ENCODE measurements at regions not wholly inside any gene's neighbourhood (a gene's known extent, or its start where the extent isn't known, plus 50 kb on each side); places are given as distances from the start of the nearest gene placed in this dataset.
"Not testable (repeated sequence)": the region's sequence is repeated elsewhere in the genome, so short reads cannot be mapped to it uniquely, and the experiment has no call there.

GRCh38 chr3:13192471-13193213 is 119.4 kb upstream of the IQSEC1 start:
- no peak for DNase-seq

GRCh38 chr3:13191016-13191415 is 117.8 kb upstream of the IQSEC1 start:
- DNase-seq, result no peak

DNA sequence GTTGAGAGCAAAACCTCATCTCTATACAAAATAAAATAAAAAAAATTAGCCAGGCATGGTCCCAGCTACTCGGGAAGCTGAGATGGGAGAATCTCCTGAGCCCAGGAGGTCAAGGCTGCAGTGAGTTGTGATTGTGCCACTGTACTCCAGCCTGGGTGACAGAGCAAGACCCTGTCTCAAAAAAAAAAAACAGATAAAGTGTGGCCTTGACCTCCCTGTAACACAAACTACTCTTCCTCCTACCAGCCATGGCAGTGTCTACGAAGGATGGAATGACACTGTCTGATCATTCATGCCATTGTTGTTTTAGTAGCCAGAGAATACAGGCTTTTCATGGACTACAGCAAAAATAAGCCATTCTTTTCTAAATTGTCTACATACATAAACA is 117.1 kb upstream of the IQSEC1 start:
- DNase-seq, result no peak

DNA sequence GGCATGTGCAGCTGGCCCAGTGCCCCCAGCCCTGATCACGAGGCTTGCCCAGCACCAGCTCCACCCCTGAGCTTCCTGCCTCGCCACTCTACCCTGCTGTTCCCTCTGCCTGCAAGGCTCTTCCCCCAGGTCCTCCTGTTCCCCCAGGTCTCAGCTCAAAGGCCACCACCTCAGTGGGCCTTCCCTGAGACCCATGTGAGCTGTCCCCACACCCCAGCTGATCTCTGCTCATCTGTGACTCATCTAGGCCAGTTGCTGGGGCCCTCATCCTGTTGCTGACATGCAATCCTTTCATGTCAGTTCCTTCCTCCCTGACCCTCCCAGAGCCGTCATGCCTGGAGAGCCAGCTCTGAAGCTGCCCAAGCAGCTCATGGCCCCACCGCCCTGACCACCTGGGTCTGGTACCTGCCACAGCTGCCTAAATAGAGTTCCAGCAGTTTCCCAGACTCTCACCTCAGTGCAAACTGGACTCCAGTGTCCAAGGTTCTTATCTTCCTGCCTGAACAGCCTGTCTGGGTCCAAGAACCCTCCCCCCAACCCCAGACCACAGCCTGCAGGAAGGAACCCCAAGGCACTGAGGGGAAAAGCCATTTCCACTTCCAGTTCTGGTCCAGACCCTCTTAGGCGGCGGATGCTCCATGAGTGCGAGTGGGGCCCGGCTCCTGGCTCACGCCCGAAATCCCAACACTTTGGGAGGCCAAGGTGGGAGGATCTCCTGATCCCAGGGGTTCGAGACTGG is 116.6 kb upstream of the IQSEC1 start:
- DNase-seq, result peak; percentile 22

DNA sequence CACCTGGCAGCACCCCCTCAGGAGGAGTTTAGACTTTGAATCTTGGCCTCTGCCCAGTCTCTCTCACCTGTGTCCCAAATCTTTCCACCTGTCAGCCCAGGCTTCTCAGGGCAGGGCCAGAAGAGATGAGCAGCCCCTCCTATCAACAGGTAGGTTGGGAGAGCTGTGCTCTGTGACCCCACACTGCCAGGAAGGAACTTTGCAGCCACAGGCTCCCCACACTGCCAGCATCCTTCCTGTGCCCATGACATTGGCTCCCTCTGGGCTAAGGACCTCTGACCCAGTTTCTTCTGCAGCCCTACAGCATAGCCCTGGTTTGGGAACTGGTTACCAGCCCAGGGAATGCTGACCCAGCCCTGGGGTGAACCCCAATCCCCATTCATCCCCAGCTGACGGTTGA is 115.7 kb upstream of the IQSEC1 start:
- no peak for DNase-seq

GRCh38 chr3:13188181-13188779 is 115.1 kb upstream of the IQSEC1 start:
- DNase-seq, result no peak

DNA sequence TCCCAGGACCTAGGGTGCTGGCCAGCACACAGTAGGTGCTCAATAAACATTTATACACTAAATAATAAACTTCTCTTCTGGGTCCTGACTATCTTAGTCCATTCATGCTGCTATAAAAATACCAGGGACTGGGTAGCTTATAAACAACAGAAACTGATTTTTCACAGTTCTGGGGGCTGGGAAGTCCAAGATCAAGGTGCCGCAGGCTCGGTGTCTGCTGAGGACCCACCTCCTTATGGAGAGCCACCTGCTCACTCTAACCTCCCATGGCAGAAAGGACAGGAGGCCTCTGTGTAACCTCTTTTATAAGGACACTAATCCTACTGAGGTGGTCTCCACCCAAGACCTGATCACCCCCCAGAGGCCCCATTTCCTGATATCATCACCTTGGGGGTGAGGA is 114.4 kb upstream of the IQSEC1 start:
- no peak for DNase-seq

- no peak for DNase-seq
Observed at GRCh38 chr3:13186435-13186815, 113.2 kb upstream of the IQSEC1 start.

DNA sequence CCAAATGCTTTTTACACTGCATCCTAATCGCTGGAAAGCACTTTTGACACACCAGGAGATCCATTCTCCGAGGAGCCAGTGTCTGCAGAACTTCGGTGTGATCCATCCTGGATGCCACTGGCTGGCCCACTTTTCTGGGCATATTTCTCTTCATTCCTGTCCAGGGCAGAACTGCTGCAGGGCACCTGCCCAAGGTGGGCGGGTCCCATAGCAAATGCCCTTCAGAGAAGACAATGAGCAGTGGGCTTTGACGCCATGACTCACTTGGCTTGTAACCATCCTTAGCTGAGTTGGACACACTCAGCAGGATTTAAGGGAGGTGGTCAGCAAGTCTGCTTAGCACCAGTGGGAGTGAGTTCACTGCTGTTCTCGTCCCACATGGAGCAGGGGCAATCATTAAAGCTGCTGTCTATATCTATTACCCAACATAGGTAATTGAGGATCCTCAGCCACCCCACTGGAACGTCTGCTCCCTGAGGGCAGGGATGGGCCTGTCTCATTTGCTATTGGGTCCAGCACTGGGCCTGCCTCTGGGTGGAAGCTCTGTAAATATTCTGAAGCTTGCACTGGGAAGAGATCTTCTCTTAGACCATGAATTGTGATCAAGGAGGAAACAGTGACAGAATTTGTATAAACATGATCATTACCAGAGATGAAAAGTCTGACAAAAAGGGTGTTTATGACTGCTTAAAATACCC is 112.7 kb upstream of the IQSEC1 start:
- DNase-seq, result no peak

DNA sequence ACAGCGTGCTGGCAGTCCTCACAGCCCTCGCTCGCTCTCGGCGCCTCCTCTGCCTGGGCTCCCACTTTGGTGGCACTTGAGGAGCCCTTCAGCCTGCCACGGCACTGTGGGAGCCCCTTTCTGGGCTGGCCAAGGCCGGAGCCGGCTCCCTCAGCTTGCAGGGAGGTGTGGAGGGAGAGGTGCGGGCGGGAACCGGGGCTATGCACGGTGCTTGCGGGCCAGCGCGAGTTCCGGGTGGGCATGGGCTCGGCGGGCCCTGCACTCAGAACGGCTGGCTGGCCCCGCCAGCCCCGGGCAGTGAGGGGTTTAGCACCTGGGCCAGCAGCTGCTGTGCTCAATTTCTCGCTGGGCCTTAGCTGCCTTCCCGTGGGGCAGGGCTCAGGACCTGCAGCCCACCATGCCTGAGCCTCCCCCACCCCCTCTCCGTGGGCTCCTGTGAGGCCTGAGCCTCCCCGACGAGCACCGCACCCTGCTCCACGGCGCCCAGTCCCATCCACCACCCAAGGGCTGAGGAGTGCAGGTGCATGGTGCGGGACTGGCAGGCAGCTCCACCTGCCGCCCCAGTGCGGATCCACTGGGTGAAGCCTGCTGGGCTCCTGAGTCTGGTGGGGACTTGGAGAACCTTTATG is 106.5 kb upstream of the IQSEC1 start:
- not testable (repeated sequence) for DNase-seq

- no peak for DNase-seq
Observed at GRCh38 chr3:13179181-13179580, 106.0 kb upstream of the IQSEC1 start.

DNA sequence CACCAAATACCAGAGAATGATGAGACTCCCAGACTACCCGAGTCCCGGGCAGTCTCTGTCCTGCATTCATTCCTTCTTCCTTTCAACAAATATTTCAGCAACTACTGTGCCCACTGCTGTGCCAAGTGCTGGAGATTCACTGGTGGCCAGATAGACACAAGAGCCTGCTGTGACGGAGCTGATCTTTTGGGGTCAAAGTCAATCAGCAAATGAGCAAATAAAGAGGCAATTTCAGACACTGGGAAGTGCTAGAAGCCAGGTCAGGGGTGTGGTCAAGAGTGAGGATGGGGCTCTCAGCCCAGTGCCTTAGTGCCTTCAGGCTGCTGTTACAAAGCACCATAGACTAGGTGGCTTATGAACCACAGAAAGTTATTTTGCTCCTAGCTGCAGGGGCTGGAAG is 104.9 kb upstream of the IQSEC1 start:
- DNase-seq, result no peak

DNA sequence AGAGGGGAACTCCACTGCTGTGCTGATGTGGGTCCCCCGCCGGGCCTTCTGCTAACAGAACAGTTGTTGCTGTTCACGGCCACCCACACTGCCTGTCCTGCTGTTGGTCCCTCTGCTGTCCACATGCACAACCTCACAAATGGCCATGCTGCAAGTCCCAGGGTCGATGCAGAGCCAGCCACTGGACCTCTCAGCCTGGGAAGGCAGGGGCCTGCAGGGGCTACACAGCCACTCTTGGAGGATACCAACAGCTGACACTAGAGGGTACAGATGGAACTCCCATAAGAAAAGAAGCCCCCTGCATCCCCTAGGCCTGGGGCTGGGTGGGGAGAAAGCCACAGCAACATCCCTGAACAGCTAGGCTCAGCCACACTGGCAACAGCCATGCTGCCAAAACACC is 104.4 kb upstream of the IQSEC1 start:
- no peak for DNase-seq

DNA sequence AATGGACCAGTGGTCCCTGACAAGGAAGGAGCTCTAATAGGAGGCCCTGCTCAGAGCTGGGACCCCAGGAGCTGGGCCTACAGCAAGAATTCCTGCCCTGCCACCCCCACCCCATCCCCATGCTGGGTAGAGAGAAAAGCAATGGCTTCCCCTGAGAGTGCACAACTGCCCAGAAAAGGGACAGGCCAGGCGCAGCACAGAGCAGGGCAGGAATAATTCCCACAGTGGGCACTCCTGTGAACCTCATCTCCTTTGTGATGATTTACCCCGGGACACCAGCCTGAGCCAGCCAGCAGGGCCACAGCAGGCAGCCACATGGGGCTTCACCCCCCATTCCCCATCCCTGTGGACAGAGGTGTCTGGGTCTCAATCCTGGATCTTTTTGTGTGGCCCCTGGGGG is 104.0 kb upstream of the IQSEC1 start:
- no peak for DNase-seq

GRCh38 chr3:13176445-13176844 is 103.2 kb upstream of the IQSEC1 start:
- DNase-seq, result no peak

DNA sequence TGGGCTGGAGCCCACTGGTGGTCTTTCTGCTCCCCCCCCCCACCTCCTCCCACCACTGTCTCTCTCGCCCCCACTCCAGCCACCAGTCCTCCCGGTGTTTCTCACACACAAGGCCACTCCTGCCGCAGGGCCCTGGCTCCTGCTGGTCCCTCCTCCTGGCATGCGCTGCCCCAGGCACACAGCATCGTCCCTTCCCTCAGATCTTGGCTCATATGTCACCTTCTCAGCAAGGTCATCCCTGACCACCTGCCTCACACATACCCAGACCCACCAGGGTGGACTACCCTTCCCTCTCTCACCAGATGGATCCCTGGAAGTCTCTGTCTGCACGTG is 101.5 kb upstream of the IQSEC1 start:
- DNase-seq, result no peak

- no peak for DNase-seq
Observed at GRCh38 chr3:13174011-13174802, 101.0 kb upstream of the IQSEC1 start.

GRCh38 chr3:13173186-13173585 is 100.0 kb upstream of the IQSEC1 start:
- no peak for DNase-seq

DNA sequence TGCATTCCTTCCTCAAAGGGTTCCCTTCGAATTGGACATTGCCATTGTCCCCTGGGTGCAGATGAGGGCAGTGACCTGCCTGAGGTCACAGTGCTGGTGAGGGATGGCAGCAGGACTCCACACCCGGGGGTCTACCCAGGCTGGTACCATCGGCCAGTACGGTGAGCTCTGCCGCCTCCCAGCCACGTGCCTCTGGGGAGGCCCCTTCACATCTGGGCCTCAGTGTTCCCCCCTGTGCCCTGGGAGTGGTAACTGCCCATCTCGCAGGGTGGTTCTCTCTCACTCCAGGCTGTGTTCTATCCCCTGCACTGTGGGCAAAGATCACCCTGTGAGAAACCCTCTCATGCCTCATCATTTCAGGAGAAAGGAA is 99.4 kb upstream of the IQSEC1 start:
- DNase-seq, result no peak

DNA sequence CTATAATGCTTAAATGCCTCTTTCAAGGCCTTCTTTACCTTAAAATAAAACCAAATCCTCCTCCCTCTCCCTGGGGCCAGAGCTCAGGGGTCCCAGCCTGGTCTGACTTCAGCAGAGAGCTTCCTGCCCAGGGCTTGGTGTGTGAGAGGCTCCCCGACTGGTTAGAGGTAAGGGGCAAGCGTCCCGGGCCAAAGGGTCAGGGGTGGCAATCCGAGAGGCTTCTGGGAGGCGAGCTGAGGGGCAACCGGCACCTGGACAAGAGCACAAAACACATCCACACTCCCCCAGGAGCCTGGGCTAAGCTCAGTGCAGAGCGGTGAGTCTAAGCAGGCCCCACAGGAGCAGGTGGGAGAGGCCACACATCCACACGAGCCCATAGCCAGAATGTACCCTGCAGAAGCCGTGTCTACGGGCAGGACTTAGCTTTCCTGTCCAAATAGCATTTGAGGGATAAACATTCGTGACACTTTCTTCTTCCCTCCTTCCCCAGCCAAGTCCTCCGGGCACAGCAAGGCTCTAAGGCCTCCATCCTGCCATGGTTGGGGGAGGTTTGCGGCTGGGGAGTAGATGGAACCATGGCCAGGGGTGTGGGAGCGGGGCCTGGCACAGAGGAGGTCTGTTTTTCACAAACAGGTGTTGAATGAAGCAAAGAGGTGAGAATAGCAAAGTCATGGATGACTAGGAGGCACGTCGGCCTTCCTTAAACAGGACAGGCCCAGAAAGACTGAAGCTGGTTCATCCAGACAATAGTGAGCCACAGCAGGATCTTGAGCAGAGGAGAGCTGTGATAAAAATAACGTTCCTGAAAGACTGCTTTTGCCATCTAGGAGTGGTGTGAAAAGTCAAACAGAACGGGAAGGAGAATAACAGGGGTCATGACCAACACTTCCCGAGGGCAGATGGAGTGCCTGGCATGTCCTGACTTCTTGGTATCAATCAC is 98.7 kb upstream of the IQSEC1 start:
- no peak for DNase-seq

GRCh38 chr3:13170317-13170716 is 97.1 kb upstream of the IQSEC1 start:
- DNase-seq, result no peak

All from CD4-positive, alpha-beta T cell treated with Interleukin-10 for 1 hour (primary cell).